Gastrocnemius medialis (tissue), 4 donors: ENCODE measurements at regions not wholly inside any gene's neighbourhood (a gene's known extent, or its start where the extent isn't known, plus 50 kb on each side); places are given as distances from the start of the nearest gene placed in this dataset.

ENCODE experiments used
- CTCF ChIP-seq, 5 experiments: fragments of 450-650 bp in 3 of 5; fragments of 200-600 bp in 2 of 5; sonication (generic) in 2 of 5; IDR thresholded peaks in 4 of 5; conservative IDR thresholded peaks in 1 of 5; 1 replicate in 4 of 5; 2 replicates in 1 of 5; pipeline ENCODE4 v1.5.1; 2016 to 2019; ENCODE audit warnings: antibody characterized with exemption in 5 of 5, mild to moderate bottlenecking in 3 of 5, moderate library complexity in 3 of 5
- POLR2A ChIP-seq, 2 donors: fragments of 450-650 bp; IDR thresholded peaks; one replicate each; pipeline ENCODE4 v1.6.1; 2017; ENCODE audit warnings: antibody characterized with exemption in 2 of 2, mild to moderate bottlenecking in 2 of 2, moderate library complexity in 2 of 2

- TF ChIP-seq POLR2A (IDR thresholded peaks at IDR 0.05) (no peak), CTCF (IDR thresholded peaks at IDR 0.05 in 4 of 5, conservative IDR thresholded peaks at IDR 0.05 in 1 of 5) (no peak)
Measured at GRCh38 chr2:144233733-144234541, 286.0 kb downstream of the ZEB2 start.
